Activated T-cell treated with anti-CD3 and anti-CD28 coated beads, Interleukin-2, amount 50 U/mL, for 72 hours (primary cell): ENCODE measurements at regions not wholly inside any gene's neighbourhood (a gene's known extent, or its start where the extent isn't known, plus 50 kb on each side); places are given as distances from the start of the nearest gene placed in this dataset.

ENCODE experiments used
- ATAC-seq, 2 donors: fragments of 150-1000 bp; cut with Tn5 transposase; replicated peaks in 1 of 2; 2 replicates each; pipeline ENCODE4 v1.10.0; 2021; ENCODE audit warnings: moderate library complexity in 2 of 2, mild to moderate bottlenecking in 1 of 2
- DNase-seq, 2 donors: peaks; one replicate each; pipeline ENCODE4 v3.0.0; 2021 to 2022; ENCODE audit warnings: mixed read lengths in 1 of 2
- H3K27ac Mint-ChIP-seq: one replicate; pipeline ENCODE4 v1.8.0; 2022; ENCODE audit warnings: mild to moderate bottlenecking, moderate library complexity, mixed read lengths
- H3K27me3 Mint-ChIP-seq: one replicate; pipeline ENCODE4 v1.8.0; 2022; ENCODE audit warnings: low read depth, mixed read lengths
- H3K36me3 Mint-ChIP-seq, 2 donors: one replicate each; pipeline ENCODE4 v1.8.0; 2022; ENCODE audit warnings: mixed read lengths in 2 of 2, mild to moderate bottlenecking in 1 of 2; ENCODE audit not compliant: insufficient read depth in 2 of 2
- H3K4me1 Mint-ChIP-seq: one replicate; pipeline ENCODE4 v1.8.0; 2022; ENCODE audit warnings: low read depth, mixed read lengths
- H3K4me3 Mint-ChIP-seq, 2 donors: one replicate each; pipeline ENCODE4 v1.8.0; 2022; ENCODE audit warnings: mild to moderate bottlenecking in 2 of 2, mixed read lengths in 2 of 2, moderate library complexity in 2 of 2
- H3K9me3 Mint-ChIP-seq, 2 donors: one replicate each; pipeline ENCODE4 v1.8.0; 2022; ENCODE audit warnings: mixed read lengths in 2 of 2

DNA sequence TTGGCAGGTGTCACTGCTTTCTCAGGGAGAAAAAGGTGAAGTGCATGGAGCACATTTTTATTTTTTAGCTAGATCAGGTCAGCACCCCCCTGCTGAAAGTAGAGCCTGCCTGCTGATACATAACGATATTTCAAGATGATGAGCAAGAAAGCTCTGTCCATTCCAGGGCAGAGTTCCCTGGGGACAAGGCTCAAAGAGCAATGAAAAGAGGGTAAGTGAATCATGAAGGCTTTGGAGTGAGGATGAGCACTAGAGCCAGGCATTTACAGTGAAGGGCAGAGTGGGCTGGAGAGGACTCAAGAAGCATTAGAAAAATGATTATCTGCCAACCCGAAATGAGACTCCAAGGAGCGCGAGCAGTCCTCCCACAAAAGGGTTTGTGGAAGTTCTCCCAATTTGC is 345.7 kb downstream of the TLE4 start:
- no peaks in the 10 kb centered on the region for H3K4me1 Mint-ChIP-seq
- H3K4me3 Mint-ChIP-seq: no peak overlapping the region
- DNase-seq: no peak
- H3K36me3 Mint-ChIP-seq: no peaks in the 10 kb centered on the region
- no peak for ATAC-seq
- peaks cover 1 to 3% of the 10 kb centered on the region in 2 donors for H3K9me3 Mint-ChIP-seq
- H3K27ac Mint-ChIP-seq: no peak overlapping the region
- no peaks in the 10 kb centered on the region for H3K27me3 Mint-ChIP-seq

GRCh38 chr9:79913867-79914266 is 342.1 kb downstream of the TLE4 start:
- H3K4me1 Mint-ChIP-seq: no peaks in the 10 kb centered on the region
- H3K27ac Mint-ChIP-seq: no peak overlapping the region
- DNase-seq (no peak), ATAC-seq (no peak)
- H3K4me3 Mint-ChIP-seq: no peak overlapping the region
- no peaks in the 10 kb centered on the region for H3K27me3 Mint-ChIP-seq
- H3K36me3 Mint-ChIP-seq: no peaks in the 10 kb centered on the region
- peaks cover 0 to 3% of the 10 kb centered on the region in 2 donors for H3K9me3 Mint-ChIP-seq

GRCh38 chr9:79912318-79913070 is 340.7 kb downstream of the TLE4 start:
- no peaks in the 10 kb centered on the region for H3K36me3 Mint-ChIP-seq
- no peak overlapping the region for H3K4me3 Mint-ChIP-seq
- H3K9me3 Mint-ChIP-seq: peaks cover 0 to 1% of the 10 kb centered on the region in 2 donors
- DNase-seq: no peak
- no peak for ATAC-seq
- no peaks in the 10 kb centered on the region for H3K4me1 Mint-ChIP-seq
- H3K27ac Mint-ChIP-seq: no peak overlapping the region
- no peaks in the 10 kb centered on the region for H3K27me3 Mint-ChIP-seq

- Mint-ChIP-seq H3K4me3 (no peak overlapping the region), H3K27me3 (no peaks in the 10 kb centered on the region), H3K27ac (no peak overlapping the region), H3K4me1 (no peaks in the 10 kb centered on the region), H3K9me3 (peaks cover 0 to 1% of the 10 kb centered on the region in 2 donors), H3K36me3 (no peaks in the 10 kb centered on the region)
- ATAC-seq (no peak), DNase-seq (no peak)
These were observed 340.0 kb downstream of the TLE4 start for GRCh38 chr9:79911724-79912123.

GRCh38 chr9:79902825-79903600 is 331.2 kb downstream of the TLE4 start:
- Mint-ChIP-seq H3K27me3 (no peaks in the 10 kb centered on the region), H3K36me3 (no peaks in the 10 kb centered on the region), H3K4me3 (no peak overlapping the region), H3K4me1 (no peaks in the 10 kb centered on the region), H3K9me3 (peaks cover 0 to 3% of the 10 kb centered on the region in 2 donors), H3K27ac (no peak overlapping the region)
- no peak for DNase-seq
- no peak for ATAC-seq

DNA sequence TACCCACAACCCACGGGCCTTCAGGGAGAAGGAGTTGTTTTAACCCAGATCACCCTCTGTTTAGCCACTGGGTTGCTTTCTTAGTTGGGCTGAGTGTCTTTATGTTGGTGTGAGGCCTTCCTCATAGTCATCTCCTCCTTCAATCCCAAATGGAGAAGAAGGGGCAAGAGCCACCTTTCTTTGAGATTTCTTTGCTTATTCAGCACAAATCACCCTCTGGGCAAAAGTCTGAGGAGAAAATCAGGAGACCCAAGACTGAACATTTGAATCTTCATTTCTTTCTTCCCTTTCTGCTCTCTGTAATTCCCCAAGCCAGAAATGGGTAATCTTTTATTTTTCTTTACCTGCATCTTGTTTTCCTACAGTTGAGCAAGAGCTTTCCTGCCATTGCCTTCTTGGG is 329.0 kb downstream of the TLE4 start:
- H3K36me3 Mint-ChIP-seq: no peaks in the 10 kb centered on the region
- H3K9me3 Mint-ChIP-seq: peaks cover 0 to 3% of the 10 kb centered on the region in 2 donors
- no peak overlapping the region for H3K27ac Mint-ChIP-seq
- no peak overlapping the region for H3K4me3 Mint-ChIP-seq
- ATAC-seq (no peak), DNase-seq (no peak)
- no peaks in the 10 kb centered on the region for H3K4me1 Mint-ChIP-seq
- H3K27me3 Mint-ChIP-seq: no peaks in the 10 kb centered on the region

- DNase-seq (no peak), ATAC-seq (no peak)
- no peaks in the 10 kb centered on the region for H3K27me3 Mint-ChIP-seq
- H3K36me3 Mint-ChIP-seq: no peaks in the 10 kb centered on the region
- H3K4me1 Mint-ChIP-seq: no peaks in the 10 kb centered on the region
- no peak overlapping the region for H3K27ac Mint-ChIP-seq
- no peak overlapping the region for H3K4me3 Mint-ChIP-seq
- peaks cover 0 to 3% of the 10 kb centered on the region in 2 donors for H3K9me3 Mint-ChIP-seq
These were observed 324.7 kb downstream of the TLE4 start for GRCh38 chr9:79896390-79896980.

- Mint-ChIP-seq H3K4me3 (no peak overlapping the region), H3K27me3 (no peaks in the 10 kb centered on the region), H3K9me3 (peaks cover 0 to 3% of the 10 kb centered on the region in 2 donors), H3K27ac (no peak overlapping the region), H3K4me1 (no peaks in the 10 kb centered on the region), H3K36me3 (no peaks in the 10 kb centered on the region)
- DNase-seq: no peak
- no peak for ATAC-seq
These were observed 323.5 kb downstream of the TLE4 start for GRCh38 chr9:79895232-79895631.

GRCh38 chr9:79889369-79889768 is 317.6 kb downstream of the TLE4 start:
- ATAC-seq: no peak
- H3K4me3 Mint-ChIP-seq: no peak overlapping the region
- no peak for DNase-seq
- H3K27me3 Mint-ChIP-seq: no peaks in the 10 kb centered on the region
- H3K27ac Mint-ChIP-seq: no peak overlapping the region
- peaks cover 13% of the 10 kb centered on the region for H3K4me1 Mint-ChIP-seq
- H3K9me3 Mint-ChIP-seq: no peaks in the 10 kb centered on the region
- no peaks in the 10 kb centered on the region for H3K36me3 Mint-ChIP-seq

DNA sequence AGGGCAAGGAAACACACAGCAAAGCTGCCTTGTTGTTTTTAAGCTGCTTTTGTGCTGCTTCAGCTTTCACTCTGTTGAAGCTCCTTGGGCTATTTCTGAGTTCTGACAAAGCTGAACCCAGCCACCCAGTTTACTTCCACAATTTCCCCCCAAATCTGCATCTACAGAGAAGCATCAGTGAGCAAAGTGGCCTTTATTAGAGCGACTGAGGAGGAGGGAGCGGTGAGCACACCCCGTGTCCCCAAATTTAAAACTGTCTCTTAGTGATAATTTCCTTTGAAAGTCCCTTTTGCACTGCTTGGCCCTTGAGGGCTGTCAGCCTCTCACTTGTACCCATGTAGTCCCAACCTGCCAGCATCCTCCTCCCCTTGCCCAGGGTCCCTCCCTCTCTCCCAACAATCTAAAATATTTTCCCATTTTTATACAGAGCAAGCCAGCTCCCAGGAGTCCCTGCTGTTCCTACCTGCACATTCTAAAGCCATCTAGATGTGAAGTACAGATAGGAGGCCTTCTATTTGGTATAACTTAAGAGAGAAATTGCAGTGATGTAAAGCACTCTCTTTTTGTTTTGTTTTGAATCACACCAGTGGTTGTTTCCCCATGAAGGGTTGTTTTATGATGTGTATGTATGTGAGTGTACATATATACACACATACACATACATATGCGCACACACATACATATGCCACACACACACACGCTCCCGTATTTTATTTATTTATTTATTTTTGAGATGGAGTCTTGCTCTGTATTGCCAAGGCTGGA is 313.5 kb downstream of the TLE4 start:
- DNase-seq (no peak), ATAC-seq (peak in 1 of 2 donors; percentile 31)
- Mint-ChIP-seq H3K4me1 (peaks cover 40% of the 10 kb centered on the region), H3K27ac (no peak overlapping the region), H3K36me3 (no peaks in the 10 kb centered on the region), H3K9me3 (no peaks in the 10 kb centered on the region), H3K4me3 (no peak overlapping the region), H3K27me3 (no peaks in the 10 kb centered on the region)

DNA sequence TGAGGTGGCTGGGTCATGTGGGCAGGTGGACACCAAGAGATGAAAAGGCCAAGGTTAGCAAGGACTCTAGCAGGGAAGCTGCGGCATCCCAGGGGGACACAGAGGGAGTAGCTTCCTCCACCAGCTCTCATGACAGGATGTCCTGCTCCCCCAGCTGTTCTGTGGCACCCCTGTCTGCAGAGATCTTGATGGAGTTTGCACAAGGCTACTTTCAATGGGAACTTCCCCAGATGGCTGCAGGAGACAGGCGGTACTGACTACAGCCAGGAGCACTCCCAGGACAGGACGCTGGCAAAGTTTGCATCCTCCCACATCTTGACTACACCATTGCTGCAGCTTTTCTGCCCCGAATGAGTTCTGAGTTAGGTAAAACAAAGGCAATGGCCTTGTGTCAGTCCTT is 312.8 kb downstream of the TLE4 start:
- H3K9me3 Mint-ChIP-seq: no peaks in the 10 kb centered on the region
- ATAC-seq: peak in 1 of 2 donors; percentile 6
- no peaks in the 10 kb centered on the region for H3K36me3 Mint-ChIP-seq
- H3K27me3 Mint-ChIP-seq: no peaks in the 10 kb centered on the region
- no peak for DNase-seq
- no peak overlapping the region for H3K27ac Mint-ChIP-seq
- peaks cover 40% of the 10 kb centered on the region for H3K4me1 Mint-ChIP-seq
- no peak overlapping the region for H3K4me3 Mint-ChIP-seq

- H3K36me3 Mint-ChIP-seq: no peaks in the 10 kb centered on the region
- no peak overlapping the region for H3K27ac Mint-ChIP-seq
- H3K4me1 Mint-ChIP-seq: peaks cover 40% of the 10 kb centered on the region
- DNase-seq (peak; percentile 51 to 58), ATAC-seq (peak; percentile 85 to 90)
- H3K4me3 Mint-ChIP-seq: peak overlapping the region in 1 of 2 donors; percentile 51
- H3K9me3 Mint-ChIP-seq: no peaks in the 10 kb centered on the region
- no peaks in the 10 kb centered on the region for H3K27me3 Mint-ChIP-seq
These were observed 311.4 kb downstream of the TLE4 start for GRCh38 chr9:79883073-79883645.
